K562 (cell line): ENCODE measurements at regions not wholly inside any gene's neighbourhood (a gene's known extent, or its start where the extent isn't known, plus 50 kb on each side); places are given as distances from the start of the nearest gene placed in this dataset.

Source experiments
- ATF7 ChIP-seq: fragments of 450-650 bp; IDR thresholded peaks from 2 replicates; pipeline ENCODE4 v1.7.1; 2014; ENCODE audit warnings: mild to moderate bottlenecking, moderate library complexity
- E2F6 ChIP-seq, 2 experiments: IDR thresholded peaks; 2 replicates each; pipeline ENCODE4 v1.6.1; 2011; ENCODE audit warnings: borderline replicate concordance in 1 of 2, control low read depth in 1 of 2, low read depth in 1 of 2, low read length in 1 of 2, mild to moderate bottlenecking in 1 of 2, mixed read lengths in 1 of 2, moderate library complexity in 1 of 2; ENCODE audit not compliant: insufficient read depth in 1 of 2, insufficient read length in 1 of 2, poor library complexity in 1 of 2, severe bottlenecking in 1 of 2; ENCODE audit errors: extremely low read depth in 1 of 2
- HMBOX1 ChIP-seq: sonication (generic); IDR thresholded peaks from 2 replicates; pipeline ENCODE4 v1.6.1; 2016
- KDM4B ChIP-seq, 2 experiments: fragments of 450-650 bp in 1 of 2; sonication (generic) in 1 of 2; IDR thresholded peaks; 2 replicates each; pipeline ENCODE4 v1.6.1; 2016 to 2017; ENCODE audit warnings: borderline replicate concordance in 2 of 2, antibody characterized with exemption in 1 of 2, low read depth in 1 of 2, mild to moderate bottlenecking in 1 of 2
- MAFK ChIP-seq: IDR thresholded peaks from 2 replicates; pipeline ENCODE4 v1.6.1; 2011; ENCODE audit warnings: low read length, improper control_type of control experiment
- NEUROD1 ChIP-seq: fragments of 150-350 bp; IDR thresholded peaks from 2 replicates; pipeline ENCODE4 v1.6.1; 2014; ENCODE audit warnings: borderline replicate concordance, low read length, low read depth; ENCODE audit not compliant: partially characterized antibody
- RBBP5 ChIP-seq: fragments of 200-600 bp; sonication (generic); IDR thresholded peaks from 2 replicates; pipeline ENCODE4 v1.6.1; 2012; ENCODE audit warnings: borderline replicate concordance, mild to moderate bottlenecking, low read length, control low read depth, inconsistent platforms; ENCODE audit not compliant: insufficient read depth, poor library complexity, severe bottlenecking
- SMARCA4 ChIP-seq: fragments of 450-650 bp; IDR thresholded peaks from 2 replicates; pipeline ENCODE4 v1.6.1; 2016
- TBP ChIP-seq: optimal IDR thresholded peaks from 2 replicates; pipeline ENCODE3; 2011; ENCODE audit warnings: low read depth, low read length, improper control_type of control experiment
- ZFP30 ChIP-seq: fragments of 250-450 bp; sonication (Bioruptor Pico); IDR thresholded peaks from 2 replicates; pipeline ENCODE4 v1.8.0; 2022; ENCODE audit warnings: moderate library complexity, mild to moderate bottlenecking, inconsistent platforms, borderline replicate concordance
- ZNF239 ChIP-seq: fragments of 250-450 bp; sonication (Bioruptor Pico); IDR thresholded peaks from 2 replicates; pipeline ENCODE4 v1.4.0; 2020; ENCODE audit warnings: mild to moderate bottlenecking
- ZNF316 ChIP-seq: fragments of 450-650 bp; IDR thresholded peaks from 2 replicates; pipeline ENCODE4 v1.6.1; 2016
- ZNF583 ChIP-seq: fragments of 250-450 bp; sonication (Bioruptor Pico); IDR thresholded peaks from 2 replicates; pipeline ENCODE4 v1.4.0; 2020
- TF ChIP-seq, protein P1 (sequence below): IDR thresholded peaks from 2 replicates; pipeline ENCODE4 v1.6.1; 2011; ENCODE audit not compliant: insufficient read length; ENCODE audit errors: extremely low read depth
- TF ChIP-seq, protein P2 (sequence below), 2 experiments: fragments of 450-650 bp in 1 of 2; sonication (generic) in 1 of 2; formaldehyde crosslinking in 1 of 2; IDR thresholded peaks; 2 replicates each; pipeline versions ENCODE4 v1.7.1 to v1.9.0; 2016 to 2022; ENCODE audit warnings: inconsistent platforms in 1 of 2, mild to moderate bottlenecking in 1 of 2, missing genetic modification reagents in 1 of 2

- TF ChIP-seq, protein P1, sequence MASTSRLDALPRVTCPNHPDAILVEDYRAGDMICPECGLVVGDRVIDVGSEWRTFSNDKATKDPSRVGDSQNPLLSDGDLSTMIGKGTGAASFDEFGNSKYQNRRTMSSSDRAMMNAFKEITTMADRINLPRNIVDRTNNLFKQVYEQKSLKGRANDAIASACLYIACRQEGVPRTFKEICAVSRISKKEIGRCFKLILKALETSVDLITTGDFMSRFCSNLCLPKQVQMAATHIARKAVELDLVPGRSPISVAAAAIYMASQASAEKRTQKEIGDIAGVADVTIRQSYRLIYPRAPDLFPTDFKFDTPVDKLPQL = no peak
- TF ChIP-seq MAFK (peak; percentile 27), KDM4B (IDR thresholded peaks at IDR 0.05; ENCODE audit: borderline replicate concordance in 2 of 2, low read depth in 1 of 2) (no peak), RBBP5 (no peak), ZNF239 (no peak), SMARCA4 (peak; percentile 72), NEUROD1 (no peak), TBP (no peak), ATF7 (no peak), E2F6 (IDR thresholded peaks at IDR 0.05; ENCODE audit: borderline replicate concordance in 1 of 2, extremely low read depth in 1 of 2, insufficient read depth in 1 of 2, insufficient read length in 1 of 2, low read depth in 1 of 2, low read length in 1 of 2, poor library complexity in 1 of 2, severe bottlenecking in 1 of 2) (no peak), ZFP30 (no peak), ZNF316 (peak; percentile 16; the same call in 1 of the 2 replicates), HMBOX1 (no peak), ZNF583 (CRISPR knock-in tag) (no peak)
- TF ChIP-seq, protein P2, sequence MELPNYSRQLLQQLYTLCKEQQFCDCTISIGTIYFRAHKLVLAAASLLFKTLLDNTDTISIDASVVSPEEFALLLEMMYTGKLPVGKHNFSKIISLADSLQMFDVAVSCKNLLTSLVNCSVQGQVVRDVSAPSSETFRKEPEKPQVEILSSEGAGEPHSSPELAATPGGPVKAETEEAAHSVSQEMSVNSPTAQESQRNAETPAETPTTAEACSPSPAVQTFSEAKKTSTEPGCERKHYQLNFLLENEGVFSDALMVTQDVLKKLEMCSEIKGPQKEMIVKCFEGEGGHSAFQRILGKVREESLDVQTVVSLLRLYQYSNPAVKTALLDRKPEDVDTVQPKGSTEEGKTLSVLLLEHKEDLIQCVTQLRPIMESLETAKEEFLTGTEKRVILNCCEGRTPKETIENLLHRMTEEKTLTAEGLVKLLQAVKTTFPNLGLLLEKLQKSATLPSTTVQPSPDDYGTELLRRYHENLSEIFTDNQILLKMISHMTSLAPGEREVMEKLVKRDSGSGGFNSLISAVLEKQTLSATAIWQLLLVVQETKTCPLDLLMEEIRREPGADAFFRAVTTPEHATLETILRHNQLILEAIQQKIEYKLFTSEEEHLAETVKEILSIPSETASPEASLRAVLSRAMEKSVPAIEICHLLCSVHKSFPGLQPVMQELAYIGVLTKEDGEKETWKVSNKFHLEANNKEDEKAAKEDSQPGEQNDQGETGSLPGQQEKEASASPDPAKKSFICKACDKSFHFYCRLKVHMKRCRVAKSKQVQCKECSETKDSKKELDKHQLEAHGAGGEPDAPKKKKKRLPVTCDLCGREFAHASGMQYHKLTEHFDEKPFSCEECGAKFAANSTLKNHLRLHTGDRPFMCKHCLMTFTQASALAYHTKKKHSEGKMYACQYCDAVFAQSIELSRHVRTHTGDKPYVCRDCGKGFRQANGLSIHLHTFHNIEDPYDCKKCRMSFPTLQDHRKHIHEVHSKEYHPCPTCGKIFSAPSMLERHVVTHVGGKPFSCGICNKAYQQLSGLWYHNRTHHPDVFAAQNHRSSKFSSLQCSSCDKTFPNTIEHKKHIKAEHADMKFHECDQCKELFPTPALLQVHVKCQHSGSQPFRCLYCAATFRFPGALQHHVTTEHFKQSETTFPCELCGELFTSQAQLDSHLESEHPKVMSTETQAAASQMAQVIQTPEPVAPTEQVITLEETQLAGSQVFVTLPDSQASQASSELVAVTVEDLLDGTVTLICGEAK (IDR thresholded peaks at IDR 0.05) = no peak
- TF ChIP-seq, protein P2 (CRISPR knock-in tag; IDR thresholded peaks at IDR 0.05) = no peak
Observed at GRCh38 chr20:53738945-53739798, 145.5 kb upstream of the ZNF217 start (continued).
